ENCODE measurements at regions not wholly inside any gene's neighbourhood (a gene's known extent, or its start where the extent isn't known, plus 50 kb on each side); places are given as distances from the start of the nearest gene placed in this dataset.

GRCh38 chr14:96626916-96627315 lies 124.7 kb downstream of the PAPOLA start:
- TF ChIP-seq CTCF (IDR thresholded peaks at IDR 0.05 in 2 of 3, conservative IDR thresholded peaks at IDR 0.05 in 1 of 3; ENCODE audit: borderline replicate concordance in 1 of 3, insufficient read depth in 1 of 3, low read depth in 2 of 3, low read length in 2 of 3), result no peak
- TF ChIP-seq ZBTB33 (IDR thresholded peaks at IDR 0.05; ENCODE audit: extremely low read depth, insufficient replicate concordance, low read length), result no peak
- no peak for TF ChIP-seq EZH2phosphoT487 (IDR thresholded peaks at IDR 0.05; ENCODE audit: borderline replicate concordance)
- no peak for TF ChIP-seq RAD21 (IDR thresholded peaks at IDR 0.05; ENCODE audit: low read depth)
- no peak for TF ChIP-seq EZH2 (IDR thresholded peaks at IDR 0.05)
- TF ChIP-seq YY1 (IDR thresholded peaks at IDR 0.05; ENCODE audit: extremely low read depth, insufficient replicate concordance, low read depth, low read length), result no peak
- no peak for TF ChIP-seq FOSL1 (IDR thresholded peaks at IDR 0.05; ENCODE audit: low read depth)
- TF ChIP-seq ELF1 (IDR thresholded peaks at IDR 0.05; ENCODE audit: borderline replicate concordance, low read depth), result no peak
- no peak for TF ChIP-seq SRF (IDR thresholded peaks at IDR 0.05; ENCODE audit: low read depth)
- no peak for TF ChIP-seq MAX (IDR thresholded peaks at IDR 0.05)
- TF ChIP-seq REST (IDR thresholded peaks at IDR 0.05; ENCODE audit: low read depth), result no peak
- no peak for TF ChIP-seq ZNF274 (IDR thresholded peaks at IDR 0.05; ENCODE audit: low read depth, low read length)
- no peak for TF ChIP-seq POLR2A (IDR thresholded peaks at IDR 0.05; ENCODE audit: borderline replicate concordance, extremely low read depth, insufficient read depth, insufficient read length)
